ENCODE measurements at regions not wholly inside any gene's neighbourhood (a gene's known extent, or its start where the extent isn't known, plus 50 kb on each side); places are given as distances from the start of the nearest gene placed in this dataset.
A peak's percentile ranks its signal among the peaks of the same experiment; 100 is the strongest.

GRCh38 chr4:128385683-128386304 lies 98.2 kb upstream of the PGRMC2 start:
- no peaks in the 10 kb centered on the region for H3K79me2 ChIP-seq (ENCODE audit: control insufficient read depth, insufficient read depth, low read length)
- peak overlapping the region; percentile 63 for H3K27ac ChIP-seq (ENCODE audit: control insufficient read depth, insufficient read depth, low read length)
- dilution Hi-C loops (cut with MboI; ENCODE audit: extremely low pct_ligation_motif_present, low sequenced_read_pairs) = no loop called here
- no peak for DNase-seq (ENCODE audit: low read depth, low spot score)
- H3K9me1 ChIP-seq (ENCODE audit: control insufficient read depth, extremely low read depth, insufficient read depth, low read length) = no peaks in the 10 kb centered on the region
- no peaks in the 10 kb centered on the region for H3K9me3 ChIP-seq (ENCODE audit: control insufficient read depth, low read depth, low read length)
- no peak overlapping the region for H3K4me3 ChIP-seq (ENCODE audit: control insufficient read depth in 2 of 3, extremely low read depth in 1 of 3, insufficient read depth in 2 of 3, low read depth in 1 of 3, low read length in 3 of 3)
- peak; percentile 90 for FAIRE-seq
- H3K4me2 ChIP-seq (ENCODE audit: control insufficient read depth, extremely low read depth, insufficient read depth, low read depth, low read length) = peak overlapping the region; percentile 56
- peaks cover 43% of the 10 kb centered on the region for H3K4me1 ChIP-seq (ENCODE audit: control insufficient read depth, extremely low read depth, insufficient read depth, low read length)
- H3K27me3 ChIP-seq (ENCODE audit: control insufficient read depth, extremely low read depth, insufficient read depth, low read length) = no peaks in the 10 kb centered on the region
- no peak for TF ChIP-seq EZH2 (IDR thresholded peaks at IDR 0.05; ENCODE audit: low read length)
- peak; percentile 31 to 58 (median 47) for TF ChIP-seq CTCF (optimal IDR thresholded peaks at IDR 0.05 in 1 of 3, IDR thresholded peaks at IDR 0.05 in 1 of 3, conservative IDR thresholded peaks at IDR 0.05 in 1 of 3; ENCODE audit: extremely low read depth in 1 of 3, insufficient read depth in 2 of 3, low read length in 3 of 3)
- H3K9ac ChIP-seq (ENCODE audit: control insufficient read depth, extremely low read depth, insufficient read depth, low read length) = no peak overlapping the region
- no peak overlapping the region for H2AFZ ChIP-seq (ENCODE audit: control insufficient read depth, low read length)
- no peaks in the 10 kb centered on the region for H3K36me3 ChIP-seq (ENCODE audit: control insufficient read depth in 2 of 2, extremely low read depth in 1 of 2, insufficient read depth in 2 of 2, low read length in 2 of 2)
- no peaks in the 10 kb centered on the region for H4K20me1 ChIP-seq (ENCODE audit: control insufficient read depth, extremely low read depth, insufficient read depth, low read length)

GRCh38 chr4:128384765-128385598 lies 97.4 kb upstream of the PGRMC2 start:
- no peak for TF ChIP-seq EZH2 (IDR thresholded peaks at IDR 0.05; ENCODE audit: low read length)
- no peak for TF ChIP-seq CTCF (optimal IDR thresholded peaks at IDR 0.05 in 1 of 3, IDR thresholded peaks at IDR 0.05 in 1 of 3, conservative IDR thresholded peaks at IDR 0.05 in 1 of 3; ENCODE audit: extremely low read depth in 1 of 3, insufficient read depth in 2 of 3, low read length in 3 of 3)
- no peak for FAIRE-seq
- no peak overlapping the region for H3K4me2 ChIP-seq (ENCODE audit: control insufficient read depth, extremely low read depth, insufficient read depth, low read depth, low read length)
- H3K79me2 ChIP-seq (ENCODE audit: control insufficient read depth, insufficient read depth, low read length) = no peaks in the 10 kb centered on the region
- H3K9ac ChIP-seq (ENCODE audit: control insufficient read depth, extremely low read depth, insufficient read depth, low read length) = no peak overlapping the region
- no peak overlapping the region for H3K4me3 ChIP-seq (ENCODE audit: control insufficient read depth in 2 of 3, extremely low read depth in 1 of 3, insufficient read depth in 2 of 3, low read depth in 1 of 3, low read length in 3 of 3)
- H3K9me3 ChIP-seq (ENCODE audit: control insufficient read depth, low read depth, low read length) = no peaks in the 10 kb centered on the region
- no peak overlapping the region for H3K27ac ChIP-seq (ENCODE audit: control insufficient read depth, insufficient read depth, low read length)
- H3K9me1 ChIP-seq (ENCODE audit: control insufficient read depth, extremely low read depth, insufficient read depth, low read length) = no peaks in the 10 kb centered on the region
- dilution Hi-C loops (cut with MboI; ENCODE audit: extremely low pct_ligation_motif_present, low sequenced_read_pairs) = no loop called here
- no peaks in the 10 kb centered on the region for H3K36me3 ChIP-seq (ENCODE audit: control insufficient read depth in 2 of 2, extremely low read depth in 1 of 2, insufficient read depth in 2 of 2, low read length in 2 of 2)
- peaks cover 50% of the 10 kb centered on the region for H3K4me1 ChIP-seq (ENCODE audit: control insufficient read depth, extremely low read depth, insufficient read depth, low read length)
- H2AFZ ChIP-seq (ENCODE audit: control insufficient read depth, low read length) = no peak overlapping the region
- H3K27me3 ChIP-seq (ENCODE audit: control insufficient read depth, extremely low read depth, insufficient read depth, low read length) = no peaks in the 10 kb centered on the region
- no peak for DNase-seq (ENCODE audit: low read depth, low spot score)
- no peaks in the 10 kb centered on the region for H4K20me1 ChIP-seq (ENCODE audit: control insufficient read depth, extremely low read depth, insufficient read depth, low read length)

All from keratinocyte (primary cell).